CD4-positive, CD25-positive, alpha-beta regulatory T cell (primary cell): ENCODE measurements at regions not wholly inside any gene's neighbourhood (a gene's known extent, or its start where the extent isn't known, plus 50 kb on each side); places are given as distances from the start of the nearest gene placed in this dataset.
A peak's percentile ranks its signal among the peaks of the same experiment; 100 is the strongest.

Experiments used
- ATAC-seq, 2 donors: fragments of 150-1000 bp; cut with Tn5 transposase; one replicate each; pipeline ENCODE4 v1.10.0; 2021; ENCODE audit warnings: low read depth in 2 of 2, moderate number of reproducible peaks in 2 of 2, moderate library complexity in 1 of 2
- DNase-seq, 3 donors: peaks; one replicate each; pipeline versions ENCODE4 v3.0.0 to v3.0.0-alpha.2; 2012 to 2022; ENCODE audit warnings: mixed read lengths in 1 of 3
- H3K27ac ChIP-seq: one replicate; pipeline ENCODE4 v1.7.0; 2013; ENCODE audit warnings: mild to moderate bottlenecking, low read length; ENCODE audit not compliant: insufficient read depth, poor library complexity, severe bottlenecking
- H3K27me3 ChIP-seq: one replicate; pipeline ENCODE4 v1.7.0; 2013; ENCODE audit warnings: low read length; ENCODE audit not compliant: control insufficient read depth, insufficient read depth
- H3K36me3 ChIP-seq: one replicate; pipeline ENCODE4 v1.7.0; 2013; ENCODE audit warnings: mild to moderate bottlenecking, low read length, moderate library complexity; ENCODE audit not compliant: control insufficient read depth, insufficient read depth
- H3K4me1 ChIP-seq: 2 replicates; pipeline ENCODE4 v1.7.0; 2013; ENCODE audit warnings: mild to moderate bottlenecking, low read length; ENCODE audit not compliant: insufficient read depth, control insufficient read depth, poor library complexity, severe bottlenecking
- H3K4me3 ChIP-seq: one replicate; pipeline ENCODE4 v1.7.0; 2013; ENCODE audit warnings: low read depth, mild to moderate bottlenecking, low read length, moderate library complexity
- H3K9me3 ChIP-seq, 2 experiments: 1 replicate in 1 of 2; 2 replicates in 1 of 2; pipeline ENCODE4 v1.7.0; 2013; ENCODE audit warnings: low read length in 2 of 2, mild to moderate bottlenecking in 1 of 2, moderate library complexity in 1 of 2; ENCODE audit not compliant: control insufficient read depth in 2 of 2
- H3K27ac Mint-ChIP-seq, 3 donors: one replicate each; pipeline ENCODE4 v1.8.0; 2020 to 2022; ENCODE audit warnings: mild to moderate bottlenecking in 3 of 3, mixed read lengths in 3 of 3, moderate library complexity in 2 of 3
- H3K27me3 Mint-ChIP-seq: one replicate; pipeline ENCODE4 v1.8.0; 2022; ENCODE audit warnings: mild to moderate bottlenecking, mixed read lengths
- H3K36me3 Mint-ChIP-seq: one replicate; pipeline ENCODE4 v1.8.0; 2020; ENCODE audit warnings: mixed read lengths
- H3K4me1 Mint-ChIP-seq, 4 donors: one replicate each; pipeline ENCODE4 v1.8.0; 2020 to 2022; ENCODE audit warnings: mixed read lengths in 4 of 4, mild to moderate bottlenecking in 1 of 4
- H3K4me3 Mint-ChIP-seq, 4 donors: one replicate each; pipeline ENCODE4 v1.8.0; 2020 to 2022; ENCODE audit warnings: mild to moderate bottlenecking in 4 of 4, mixed read lengths in 4 of 4, moderate library complexity in 3 of 4
- H3K9me3 Mint-ChIP-seq, 7 donors: one replicate each; pipeline ENCODE4 v1.8.0; 2020 to 2022; ENCODE audit warnings: mixed read lengths in 7 of 7, mild to moderate bottlenecking in 3 of 7, moderate library complexity in 2 of 7

DNA sequence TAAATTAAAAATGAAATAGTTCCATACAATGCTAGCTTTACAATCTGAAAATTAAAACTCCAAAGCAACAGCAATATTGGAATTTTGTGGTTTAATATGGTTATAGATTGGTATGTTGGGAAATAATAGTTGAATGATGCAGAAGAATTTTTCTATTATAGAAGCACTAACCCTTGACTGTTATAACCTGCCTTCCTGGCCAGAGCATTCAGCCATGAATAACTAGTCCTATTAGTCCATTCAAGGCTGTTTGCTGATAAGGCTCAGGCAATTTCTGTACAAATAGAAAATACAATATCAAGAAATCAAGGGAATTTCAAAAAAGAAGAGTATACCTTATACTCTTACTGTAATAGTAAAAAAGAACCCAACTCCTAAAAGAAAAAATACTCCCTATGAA is 101.6 kb upstream of the SP4 start:
- Mint-ChIP-seq H3K4me1 (no peaks in the 10 kb centered on the region), H3K9me3 (peaks cover 0 to 5% (median 0%) of the 10 kb centered on the region in 7 donors), H3K4me3 (no peak overlapping the region), H3K36me3 (no peaks in the 10 kb centered on the region), H3K27ac (no peak overlapping the region), H3K27me3 (no peaks in the 10 kb centered on the region)
- Histone ChIP-seq H3K4me1 (no peaks in the 10 kb centered on the region), H3K4me3 (no peak overlapping the region), H3K27me3 (no peaks in the 10 kb centered on the region), H3K27ac (no peak overlapping the region), H3K36me3 (no peaks in the 10 kb centered on the region), H3K9me3 (no peaks in the 10 kb centered on the region)
- ATAC-seq (no peak), DNase-seq (no peak)

DNA sequence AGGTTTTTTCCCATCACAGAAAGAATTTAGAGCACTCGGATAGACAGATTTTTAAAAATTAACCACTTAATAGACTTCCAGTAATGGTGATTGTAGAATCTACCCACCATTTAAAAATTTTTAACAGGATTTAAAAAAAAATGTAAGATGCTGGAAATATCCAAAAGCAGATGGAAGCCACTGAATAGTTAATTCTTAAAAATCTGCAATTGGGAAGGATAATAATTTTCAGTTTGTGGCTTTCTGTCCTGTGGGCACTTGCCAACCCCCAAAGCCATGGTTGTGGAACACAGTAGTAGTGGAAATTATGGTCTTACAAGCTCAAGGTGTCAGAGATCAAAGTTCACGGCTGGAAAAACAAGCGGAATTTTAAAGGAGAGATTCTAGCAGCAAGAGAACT is 101.0 kb upstream of the SP4 start:
- Histone ChIP-seq H3K27ac (no peak overlapping the region), H3K27me3 (no peaks in the 10 kb centered on the region), H3K36me3 (no peaks in the 10 kb centered on the region), H3K4me1 (no peaks in the 10 kb centered on the region), H3K9me3 (no peaks in the 10 kb centered on the region), H3K4me3 (no peak overlapping the region)
- Mint-ChIP-seq H3K9me3 (peaks cover 0 to 5% (median 0%) of the 10 kb centered on the region in 7 donors), H3K27ac (no peak overlapping the region), H3K36me3 (no peaks in the 10 kb centered on the region), H3K27me3 (no peaks in the 10 kb centered on the region), H3K4me1 (no peaks in the 10 kb centered on the region), H3K4me3 (no peak overlapping the region)
- DNase-seq, result no peak
- no peak for ATAC-seq

DNA sequence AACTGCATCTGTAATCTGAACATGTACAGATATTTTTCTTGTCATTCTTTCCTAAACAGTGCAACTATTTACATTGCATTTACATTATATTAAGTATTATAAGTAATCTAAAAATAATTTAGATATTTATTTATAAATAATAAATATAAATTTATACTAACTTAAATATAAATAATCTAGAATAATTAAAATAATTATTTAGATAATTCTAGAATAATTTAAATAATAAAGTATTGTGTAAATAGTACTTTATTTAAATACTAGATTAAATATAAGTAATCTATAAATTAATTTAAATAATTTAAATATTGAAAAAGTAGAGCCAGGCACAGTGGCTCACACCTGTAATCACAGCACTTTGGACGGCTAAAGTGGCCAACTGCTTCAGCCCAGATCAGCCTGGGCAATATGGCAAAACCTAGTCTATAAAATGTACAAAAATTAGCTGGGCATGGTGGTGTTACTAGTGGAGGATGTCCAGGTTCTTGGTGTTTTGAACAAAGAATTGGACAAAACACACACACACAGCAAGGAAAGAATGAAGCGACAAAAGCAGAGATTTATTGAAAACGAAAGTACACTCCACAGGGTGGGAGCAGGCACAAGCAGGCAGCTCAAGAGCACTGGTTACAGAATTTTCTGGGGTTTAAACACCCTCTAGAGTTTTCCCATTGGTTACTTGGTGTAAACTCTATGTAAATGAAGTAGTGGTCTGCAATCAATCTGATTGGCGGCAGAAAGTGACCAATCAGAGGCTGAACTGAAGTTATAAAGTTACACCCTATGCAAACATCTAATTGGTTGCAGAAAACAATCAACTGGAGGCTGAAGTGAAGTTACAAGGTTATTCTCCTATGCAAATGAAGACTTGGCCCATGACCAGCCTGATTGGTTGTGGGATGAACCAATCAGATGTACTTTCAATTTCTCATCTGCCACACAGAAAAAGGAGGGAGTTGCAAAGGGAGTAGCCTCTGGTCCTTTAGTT is 100.2 kb upstream of the SP4 start:
- DNase-seq (no peak), ATAC-seq (no peak)
- no peaks in the 10 kb centered on the region for H3K36me3 Mint-ChIP-seq
- no peak overlapping the region for H3K27ac Mint-ChIP-seq
- Histone ChIP-seq H3K27ac (no peak overlapping the region), H3K36me3 (no peaks in the 10 kb centered on the region), H3K4me1 (no peaks in the 10 kb centered on the region), H3K27me3 (no peaks in the 10 kb centered on the region), H3K4me3 (no peak overlapping the region), H3K9me3 (no peaks in the 10 kb centered on the region)
- peaks cover 0 to 6% (median 0%) of the 10 kb centered on the region in 4 donors for H3K4me1 Mint-ChIP-seq
- H3K27me3 Mint-ChIP-seq, result no peaks in the 10 kb centered on the region
- no peak overlapping the region for H3K4me3 Mint-ChIP-seq
- peaks cover 0 to 5% (median 0%) of the 10 kb centered on the region in 7 donors for H3K9me3 Mint-ChIP-seq

- Histone ChIP-seq H3K36me3 (no peaks in the 10 kb centered on the region), H3K27me3 (no peaks in the 10 kb centered on the region), H3K27ac (no peak overlapping the region), H3K4me3 (no peak overlapping the region), H3K9me3 (no peaks in the 10 kb centered on the region), H3K4me1 (no peaks in the 10 kb centered on the region)
- Mint-ChIP-seq H3K27me3 (no peaks in the 10 kb centered on the region), H3K9me3 (peaks cover 0 to 5% (median 0%) of the 10 kb centered on the region in 7 donors), H3K36me3 (no peaks in the 10 kb centered on the region), H3K4me3 (peak overlapping the region in 1 of 4 donors; percentile 43), H3K27ac (no peak overlapping the region), H3K4me1 (peaks cover 0 to 7% (median 0%) of the 10 kb centered on the region in 4 donors)
- ATAC-seq (no peak), DNase-seq (no peak)
These were observed 97.3 kb upstream of the SP4 start for GRCh38 chr7:21330462-21331178.

DNA sequence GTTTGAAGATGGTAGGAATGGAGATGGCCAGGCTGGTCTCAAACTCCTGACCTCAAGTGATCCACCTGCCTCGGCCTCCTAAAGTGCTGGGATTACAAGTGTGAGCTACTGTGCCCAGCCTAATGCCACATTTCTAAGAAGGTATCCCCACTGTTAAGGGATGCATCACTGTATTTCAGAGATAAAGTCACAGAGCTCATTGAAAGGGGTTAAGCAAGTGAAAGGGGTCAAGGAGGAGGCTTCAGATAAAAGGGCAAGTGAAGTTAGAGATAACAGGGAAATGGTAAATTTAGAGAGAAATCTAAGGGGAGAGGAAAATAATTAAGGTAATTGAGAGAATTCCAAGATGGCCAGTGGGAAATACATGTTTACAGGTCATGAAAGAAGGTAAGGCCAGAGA is 93.0 kb upstream of the SP4 start:
- Mint-ChIP-seq H3K27me3 (no peaks in the 10 kb centered on the region), H3K9me3 (no peaks in the 10 kb centered on the region), H3K36me3 (no peaks in the 10 kb centered on the region), H3K4me3 (no peak overlapping the region), H3K27ac (no peak overlapping the region), H3K4me1 (peaks cover 16 to 27% (median 25%) of the 10 kb centered on the region in 4 donors)
- Histone ChIP-seq H3K27ac (no peak overlapping the region), H3K4me3 (no peak overlapping the region), H3K36me3 (no peaks in the 10 kb centered on the region), H3K27me3 (no peaks in the 10 kb centered on the region), H3K4me1 (peaks cover 13% of the 10 kb centered on the region), H3K9me3 (no peaks in the 10 kb centered on the region)
- ATAC-seq (no peak), DNase-seq (no peak)

DNA sequence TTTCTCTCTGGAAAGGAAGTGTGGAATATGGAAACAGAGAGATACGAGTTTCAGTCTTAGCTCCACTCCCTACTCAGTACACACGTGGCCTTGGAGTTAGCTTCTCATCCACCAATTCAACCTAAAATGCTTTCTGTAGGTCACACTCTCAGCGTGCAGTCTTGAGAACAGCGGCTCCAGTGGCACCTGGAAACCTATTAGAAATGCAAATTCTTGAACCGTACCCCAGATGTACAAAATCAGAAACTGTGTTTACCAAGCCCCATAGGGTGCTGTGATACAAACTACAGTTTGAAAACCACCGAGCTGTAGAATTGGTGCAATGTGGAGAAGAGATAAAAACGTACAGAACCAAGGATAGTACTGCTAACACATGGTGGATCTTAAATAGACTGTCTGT is 91.1 kb upstream of the SP4 start:
- Mint-ChIP-seq H3K4me1 (peaks cover 18 to 34% (median 29%) of the 10 kb centered on the region in 4 donors), H3K9me3 (no peaks in the 10 kb centered on the region), H3K4me3 (no peak overlapping the region), H3K27ac (peak overlapping the region in 1 of 3 donors; percentile 22), H3K27me3 (no peaks in the 10 kb centered on the region), H3K36me3 (no peaks in the 10 kb centered on the region)
- Histone ChIP-seq H3K4me3 (no peak overlapping the region), H3K36me3 (no peaks in the 10 kb centered on the region), H3K27me3 (no peaks in the 10 kb centered on the region), H3K27ac (no peak overlapping the region), H3K9me3 (no peaks in the 10 kb centered on the region), H3K4me1 (peaks cover 13% of the 10 kb centered on the region)
- ATAC-seq (no peak), DNase-seq (no peak)

DNA sequence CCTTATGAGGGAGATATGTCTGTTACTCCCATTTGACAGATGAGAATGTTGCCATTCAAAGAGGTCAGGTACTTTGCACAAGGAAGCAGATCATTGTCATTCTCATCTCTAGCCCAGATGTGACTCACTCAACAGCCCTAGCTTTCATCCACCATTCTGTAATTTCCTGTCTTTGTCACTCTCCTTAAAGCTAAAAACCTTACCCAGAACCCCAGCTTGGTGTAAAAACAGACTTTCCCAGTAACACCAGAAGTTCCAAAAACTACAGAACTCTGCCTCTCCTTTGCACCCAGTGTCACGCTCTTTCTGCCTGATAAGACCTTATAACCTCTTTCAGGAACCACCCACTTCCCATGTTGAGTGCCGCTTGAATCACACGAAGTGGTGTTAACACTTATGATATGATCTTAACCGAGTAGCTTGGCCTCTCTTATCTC is 89.1 kb upstream of the SP4 start:
- Histone ChIP-seq H3K36me3 (no peaks in the 10 kb centered on the region), H3K9me3 (no peaks in the 10 kb centered on the region), H3K4me3 (peak overlapping the region; percentile 70), H3K27me3 (no peaks in the 10 kb centered on the region), H3K27ac (peak overlapping the region; percentile 63), H3K4me1 (peaks cover 13% of the 10 kb centered on the region)
- Mint-ChIP-seq H3K27me3 (no peaks in the 10 kb centered on the region), H3K4me3 (peak overlapping the region in 3 of 4 donors; percentile 14 to 41 (median 28)), H3K4me1 (peaks cover 18 to 40% (median 25%) of the 10 kb centered on the region in 4 donors), H3K27ac (peak overlapping the region; percentile 67 to 89 (median 76)), H3K36me3 (no peaks in the 10 kb centered on the region), H3K9me3 (no peaks in the 10 kb centered on the region)
- DNase-seq (peak in 2 of 3 donors; percentile 11 to 92), ATAC-seq (peak; percentile 90 to 91)
